ENCODE measurements at regions not wholly inside any gene's neighbourhood (a gene's known extent, or its start where the extent isn't known, plus 50 kb on each side); places are given as distances from the start of the nearest gene placed in this dataset.

DNA sequence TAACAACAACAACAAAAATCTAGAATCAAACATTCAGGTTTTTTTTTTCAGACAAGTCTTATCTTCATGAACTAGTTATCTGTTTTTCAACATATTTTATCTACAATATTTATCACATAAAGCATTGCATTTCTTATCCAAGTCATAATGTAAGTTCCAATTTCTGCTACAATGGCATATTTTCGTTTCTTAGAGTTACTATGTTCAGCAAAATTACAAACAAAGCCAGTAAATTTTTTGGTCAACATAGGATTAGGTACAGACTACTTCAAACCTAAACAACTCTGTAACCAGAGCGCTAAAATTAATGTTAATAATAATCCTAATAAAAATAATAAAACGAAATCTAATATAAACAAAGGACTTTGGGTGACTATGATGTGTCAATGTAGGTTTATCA, 165.4 kb upstream of the TACR3 start:
- TF ChIP-seq, protein P1, sequence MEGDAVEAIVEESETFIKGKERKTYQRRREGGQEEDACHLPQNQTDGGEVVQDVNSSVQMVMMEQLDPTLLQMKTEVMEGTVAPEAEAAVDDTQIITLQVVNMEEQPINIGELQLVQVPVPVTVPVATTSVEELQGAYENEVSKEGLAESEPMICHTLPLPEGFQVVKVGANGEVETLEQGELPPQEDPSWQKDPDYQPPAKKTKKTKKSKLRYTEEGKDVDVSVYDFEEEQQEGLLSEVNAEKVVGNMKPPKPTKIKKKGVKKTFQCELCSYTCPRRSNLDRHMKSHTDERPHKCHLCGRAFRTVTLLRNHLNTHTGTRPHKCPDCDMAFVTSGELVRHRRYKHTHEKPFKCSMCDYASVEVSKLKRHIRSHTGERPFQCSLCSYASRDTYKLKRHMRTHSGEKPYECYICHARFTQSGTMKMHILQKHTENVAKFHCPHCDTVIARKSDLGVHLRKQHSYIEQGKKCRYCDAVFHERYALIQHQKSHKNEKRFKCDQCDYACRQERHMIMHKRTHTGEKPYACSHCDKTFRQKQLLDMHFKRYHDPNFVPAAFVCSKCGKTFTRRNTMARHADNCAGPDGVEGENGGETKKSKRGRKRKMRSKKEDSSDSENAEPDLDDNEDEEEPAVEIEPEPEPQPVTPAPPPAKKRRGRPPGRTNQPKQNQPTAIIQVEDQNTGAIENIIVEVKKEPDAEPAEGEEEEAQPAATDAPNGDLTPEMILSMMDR (IDR thresholded peaks at IDR 0.05): no peak
- no peak for TF ChIP-seq ZFX (IDR thresholded peaks at IDR 0.05; ENCODE audit: borderline replicate concordance)
